ENCODE measurements at regions not wholly inside any gene's neighbourhood (a gene's known extent, or its start where the extent isn't known, plus 50 kb on each side); places are given as distances from the start of the nearest gene placed in this dataset.
"Not testable (repeated sequence)": the region's sequence is repeated elsewhere in the genome, so short reads cannot be mapped to it uniquely, and the experiment has no call there.

DNA sequence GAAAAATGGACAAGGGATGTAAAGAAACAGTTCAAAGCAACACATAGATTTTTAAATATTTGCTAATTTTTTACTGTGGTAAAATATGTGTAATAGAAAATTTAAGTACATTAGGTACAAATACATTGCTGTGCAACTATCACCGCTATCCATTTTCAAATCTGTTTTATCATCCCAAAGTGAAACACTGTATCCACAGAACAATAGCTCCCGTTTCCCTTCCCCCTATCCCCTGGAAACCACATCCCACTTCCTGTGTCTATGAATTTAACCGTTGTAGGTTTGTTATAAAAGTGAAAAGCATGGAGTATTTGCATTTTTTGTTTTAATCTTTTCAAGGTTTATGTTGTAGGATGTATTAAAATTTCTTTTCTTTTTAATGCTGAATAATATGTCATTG is 152.9 kb upstream of the HSFY1 start:
- H3K27me3 Mint-ChIP-seq; H3K4me1 Mint-ChIP-seq; H3K9me3 Mint-ChIP-seq; H3K4me3 Mint-ChIP-seq; ATAC-seq (replicated peaks); H3K27ac Mint-ChIP-seq; H3K36me3 Mint-ChIP-seq (ENCODE audit: low read depth): not testable (repeated sequence)

DNA sequence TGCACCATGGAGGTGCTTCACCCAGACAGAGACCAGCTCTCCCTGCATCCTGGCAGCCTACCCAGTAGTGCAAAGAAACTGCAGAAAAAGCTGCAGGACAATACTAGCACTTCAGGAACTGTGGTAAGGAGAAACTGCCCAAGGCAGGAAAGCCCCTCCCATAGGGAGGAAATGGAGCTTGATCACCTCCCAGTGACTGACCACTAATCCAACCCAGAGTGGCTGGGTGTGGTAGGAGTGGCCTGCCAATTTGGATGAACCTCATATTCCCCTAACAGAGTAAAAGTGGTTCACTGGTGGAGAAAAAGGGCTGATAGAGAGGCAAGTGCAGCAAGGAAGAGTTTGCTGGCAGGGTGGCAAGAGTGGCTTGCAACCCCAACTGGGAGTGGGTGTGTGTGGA is 125.7 kb upstream of the HSFY1 start:
- H3K27ac Mint-ChIP-seq; ATAC-seq (replicated peaks); H3K36me3 Mint-ChIP-seq (ENCODE audit: low read depth); H3K9me3 Mint-ChIP-seq; H3K27me3 Mint-ChIP-seq; H3K4me1 Mint-ChIP-seq; H3K4me3 Mint-ChIP-seq: not testable (repeated sequence)

DNA sequence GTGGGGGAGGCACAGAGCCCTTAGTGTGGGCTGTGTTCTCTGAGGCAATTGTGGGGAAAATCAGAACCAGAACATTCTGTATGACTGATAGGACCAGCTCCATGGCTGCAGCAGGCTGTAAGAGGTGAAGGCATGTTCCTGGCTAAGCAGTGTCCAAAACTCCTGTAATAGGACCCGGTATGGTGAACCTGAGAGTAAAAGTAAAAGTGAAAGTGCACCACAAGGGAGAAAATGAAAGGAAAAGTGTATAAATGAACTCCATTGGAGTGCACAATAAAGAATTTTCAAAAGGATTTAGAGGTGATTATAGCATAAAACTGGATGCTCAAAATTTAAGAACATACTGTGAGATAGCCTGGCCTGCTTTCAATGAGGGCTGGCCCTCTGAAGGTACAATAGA is 125.1 kb upstream of the HSFY1 start:
- not testable (repeated sequence) for H3K4me1 Mint-ChIP-seq; H3K9me3 Mint-ChIP-seq; H3K27me3 Mint-ChIP-seq; H3K36me3 Mint-ChIP-seq (ENCODE audit: low read depth); H3K27ac Mint-ChIP-seq; H3K4me3 Mint-ChIP-seq
- ATAC-seq (replicated peaks), result peak; percentile 12

DNA sequence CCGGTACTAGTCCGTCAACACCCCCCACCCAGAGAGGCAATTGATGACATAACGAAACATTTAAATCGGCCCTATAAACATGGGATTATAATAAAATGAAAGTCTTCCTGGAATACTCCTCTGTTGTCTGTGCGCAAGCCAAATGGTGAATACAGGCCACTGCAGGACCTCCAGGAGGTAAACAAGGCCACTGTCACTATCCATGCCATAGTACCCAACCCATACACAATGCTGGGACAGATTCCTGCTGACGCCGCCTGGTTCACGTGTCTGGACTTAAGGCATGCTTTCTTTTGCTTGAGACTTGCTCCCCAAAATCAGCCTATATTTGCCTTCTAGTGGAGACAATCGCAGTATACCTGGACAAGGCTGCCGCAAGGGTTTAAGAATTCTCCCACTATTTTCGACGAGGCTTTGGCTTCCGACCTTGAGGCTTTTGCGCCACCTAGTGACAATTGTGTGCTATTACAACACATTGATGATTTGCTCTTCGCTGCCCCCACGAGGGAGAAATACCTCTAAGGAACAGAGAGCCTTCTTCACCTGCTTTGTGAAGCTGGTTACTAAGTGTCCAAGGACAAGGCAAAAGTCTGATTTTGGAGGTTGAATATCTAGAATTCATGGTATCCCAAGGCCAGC is 122.4 kb upstream of the HSFY1 start:
- H3K27me3 Mint-ChIP-seq; H3K4me3 Mint-ChIP-seq; H3K4me1 Mint-ChIP-seq; H3K27ac Mint-ChIP-seq; H3K9me3 Mint-ChIP-seq; H3K36me3 Mint-ChIP-seq (ENCODE audit: low read depth): not testable (repeated sequence)
- ATAC-seq (replicated peaks), result peak; percentile 23

DNA sequence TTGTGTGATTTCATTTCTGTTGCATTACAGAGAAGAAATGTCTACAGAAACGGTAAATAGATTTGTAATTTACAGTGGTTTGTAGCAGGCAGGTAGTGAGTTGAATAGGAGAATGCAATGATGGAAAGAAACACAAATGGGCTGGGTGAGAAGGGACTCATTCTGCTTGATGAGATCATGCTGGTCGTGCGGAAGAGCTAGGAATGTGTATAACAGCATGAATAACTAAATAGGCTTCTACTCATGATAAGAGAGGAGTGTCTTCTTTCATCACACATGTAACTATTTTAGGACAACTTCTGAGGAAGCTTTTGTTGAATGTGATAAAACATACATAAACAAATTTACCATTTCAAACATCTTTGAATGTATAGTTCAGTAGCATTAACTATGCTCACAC is 113.0 kb upstream of the HSFY1 start:
- H3K27ac Mint-ChIP-seq; H3K36me3 Mint-ChIP-seq (ENCODE audit: low read depth); H3K9me3 Mint-ChIP-seq; H3K27me3 Mint-ChIP-seq; H3K4me3 Mint-ChIP-seq; ATAC-seq (replicated peaks); H3K4me1 Mint-ChIP-seq: not testable (repeated sequence)

DNA sequence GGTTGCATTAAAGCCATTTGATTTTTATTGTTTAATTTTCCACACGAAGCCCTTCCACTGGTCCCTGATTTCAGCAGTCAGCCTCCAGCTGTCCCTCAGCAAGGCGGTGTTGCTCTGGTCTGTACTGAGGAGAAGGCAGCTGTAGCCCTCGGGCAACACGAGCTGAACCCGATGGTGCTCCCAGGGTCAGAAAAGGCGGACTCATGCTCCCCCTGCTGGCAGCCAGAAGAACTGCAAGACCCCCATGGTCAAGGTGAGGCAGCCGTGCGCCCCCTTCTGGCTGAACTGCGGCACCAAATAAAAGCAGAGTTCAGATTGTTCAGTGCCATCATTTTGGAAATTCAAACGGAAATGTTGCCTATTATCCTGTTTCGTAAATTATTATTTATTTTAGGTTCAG is 100.7 kb upstream of the HSFY1 start:
- peak; percentile 55 for ATAC-seq (replicated peaks)
- not testable (repeated sequence) for H3K27ac Mint-ChIP-seq; H3K4me3 Mint-ChIP-seq; H3K27me3 Mint-ChIP-seq; H3K4me1 Mint-ChIP-seq; H3K9me3 Mint-ChIP-seq; H3K36me3 Mint-ChIP-seq (ENCODE audit: low read depth)

DNA sequence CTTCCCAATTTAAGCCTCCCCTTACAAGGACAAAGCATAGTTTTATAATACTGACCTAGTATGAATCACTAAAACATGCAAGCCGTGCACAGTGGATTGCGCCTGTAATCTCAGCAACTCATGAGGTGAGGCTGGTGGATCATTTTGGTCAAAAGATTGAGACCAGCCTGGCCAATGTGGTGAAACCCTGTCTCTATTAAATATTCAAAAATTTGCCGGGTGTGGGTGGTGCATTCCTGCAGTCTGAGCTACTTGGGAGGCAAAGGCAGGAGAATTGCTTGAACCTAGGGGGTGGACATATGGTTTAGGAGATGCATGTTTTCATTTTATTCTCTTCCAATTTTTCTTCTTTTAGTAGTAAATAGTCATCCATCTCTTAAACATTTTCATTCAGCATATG is 93.7 kb upstream of the HSFY1 start:
- not testable (repeated sequence) for H3K27ac Mint-ChIP-seq; H3K4me3 Mint-ChIP-seq; H3K27me3 Mint-ChIP-seq; ATAC-seq (replicated peaks); H3K4me1 Mint-ChIP-seq; H3K9me3 Mint-ChIP-seq; H3K36me3 Mint-ChIP-seq (ENCODE audit: low read depth)

DNA sequence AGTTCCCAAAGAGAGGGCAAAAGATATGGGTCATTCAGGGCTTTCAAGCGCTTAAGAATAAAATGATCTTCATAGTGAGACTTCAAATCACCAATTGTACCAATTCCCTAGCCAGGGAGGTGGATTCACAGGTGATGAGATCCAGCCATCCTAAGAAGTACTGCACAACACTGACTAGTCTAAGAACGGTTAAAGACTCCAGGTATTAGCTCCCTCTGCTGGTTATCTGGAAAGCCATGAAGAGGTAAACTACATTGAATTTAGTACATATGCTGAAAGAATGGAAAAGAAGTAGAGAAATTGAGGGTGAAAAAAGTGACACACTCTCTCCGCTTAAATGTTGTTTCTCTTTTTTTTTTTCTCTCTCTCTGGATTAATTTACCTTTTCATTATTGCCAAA is 87.4 kb upstream of the HSFY1 start:
- not testable (repeated sequence) for H3K27ac Mint-ChIP-seq; H3K9me3 Mint-ChIP-seq; H3K36me3 Mint-ChIP-seq (ENCODE audit: low read depth); H3K4me3 Mint-ChIP-seq; ATAC-seq (replicated peaks); H3K27me3 Mint-ChIP-seq; H3K4me1 Mint-ChIP-seq

DNA sequence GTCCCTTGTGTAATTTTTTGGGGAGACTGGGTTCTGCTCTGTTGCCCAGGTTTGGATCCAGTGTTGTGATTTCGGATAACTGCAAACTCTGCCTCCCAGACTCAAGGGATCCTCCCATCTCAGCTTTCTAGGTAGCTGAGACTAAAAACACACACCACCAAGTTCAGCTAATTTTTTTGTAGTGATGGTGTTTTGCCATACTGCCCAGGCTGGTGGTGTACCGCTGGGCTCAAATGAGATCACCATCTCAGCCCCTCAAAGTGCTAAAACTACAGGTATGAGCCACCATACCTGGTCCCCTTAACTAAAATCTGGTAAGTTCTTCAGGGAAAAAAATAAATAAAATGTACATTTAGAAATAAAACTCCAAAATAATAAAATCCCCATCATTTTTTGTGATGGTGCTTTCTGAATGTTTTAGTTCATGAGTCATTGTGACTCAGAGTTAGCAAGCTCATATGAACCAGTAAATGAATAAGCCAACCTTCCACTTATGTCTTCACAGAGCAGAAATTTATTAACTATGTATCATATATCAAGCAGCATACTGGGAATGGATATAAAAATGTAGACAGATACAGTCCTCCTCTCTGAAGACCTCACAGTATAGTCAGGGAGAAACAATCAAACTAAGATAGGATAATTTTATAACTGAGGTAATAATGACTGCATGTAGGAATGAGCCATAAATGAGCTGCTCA is 85.2 kb upstream of the HSFY1 start:
- peak; percentile 35 for ATAC-seq (replicated peaks)
- H3K4me3 Mint-ChIP-seq; H3K4me1 Mint-ChIP-seq; H3K27ac Mint-ChIP-seq; H3K9me3 Mint-ChIP-seq; H3K27me3 Mint-ChIP-seq; H3K36me3 Mint-ChIP-seq (ENCODE audit: low read depth): not testable (repeated sequence)

DNA sequence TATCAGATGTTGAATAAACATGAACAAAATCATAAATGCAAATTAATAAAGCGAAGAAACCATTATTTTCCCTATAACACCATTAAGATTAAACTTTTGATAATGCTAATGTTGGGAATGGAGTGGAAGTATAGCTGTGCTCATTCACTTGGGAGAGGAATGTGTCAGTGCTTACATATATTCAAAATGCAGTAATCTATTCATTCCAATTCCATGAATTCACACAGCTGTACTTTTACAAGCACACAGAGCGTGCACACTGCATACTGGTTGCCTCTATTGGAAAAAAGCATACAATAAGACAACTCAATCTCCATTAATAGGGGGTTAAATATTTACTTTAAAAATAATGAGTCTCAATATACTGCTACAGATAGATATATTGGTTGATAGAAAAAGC is 81.7 kb upstream of the HSFY1 start:
- not testable (repeated sequence) for H3K36me3 Mint-ChIP-seq (ENCODE audit: low read depth); H3K4me1 Mint-ChIP-seq; H3K9me3 Mint-ChIP-seq; H3K27ac Mint-ChIP-seq; ATAC-seq (replicated peaks); H3K27me3 Mint-ChIP-seq; H3K4me3 Mint-ChIP-seq

DNA sequence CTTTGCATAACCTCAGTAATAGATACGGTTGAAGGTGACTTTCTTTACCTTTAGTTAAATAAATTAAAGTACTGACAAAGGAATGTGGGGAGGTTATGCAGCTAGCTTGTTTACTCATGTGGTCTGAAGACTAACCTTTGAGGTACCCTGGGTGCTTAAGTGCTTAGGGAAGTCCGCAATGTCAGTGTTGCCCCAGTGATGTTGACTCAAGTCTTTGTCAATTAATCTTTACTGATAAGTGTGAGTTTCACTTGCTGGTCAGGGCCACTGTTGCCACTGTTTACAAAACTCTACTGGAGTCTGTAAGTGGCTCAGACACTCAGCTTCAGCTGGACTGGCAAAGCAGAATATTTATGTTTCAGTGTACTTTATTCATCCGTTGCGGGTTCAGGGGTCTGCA is 79.9 kb upstream of the HSFY1 start:
- not testable (repeated sequence) for H3K36me3 Mint-ChIP-seq (ENCODE audit: low read depth); H3K9me3 Mint-ChIP-seq; H3K27me3 Mint-ChIP-seq; H3K4me1 Mint-ChIP-seq; H3K4me3 Mint-ChIP-seq; H3K27ac Mint-ChIP-seq; ATAC-seq (replicated peaks)

GRCh38 chrY:18483354-18483753 is 63.2 kb upstream of the HSFY1 start:
- not testable (repeated sequence) for H3K36me3 Mint-ChIP-seq (ENCODE audit: low read depth); ATAC-seq (replicated peaks); H3K27me3 Mint-ChIP-seq; H3K4me3 Mint-ChIP-seq; H3K9me3 Mint-ChIP-seq; H3K27ac Mint-ChIP-seq; H3K4me1 Mint-ChIP-seq
